ENCODE measurements at regions not wholly inside any gene's neighbourhood (a gene's known extent, or its start where the extent isn't known, plus 50 kb on each side); places are given as distances from the start of the nearest gene placed in this dataset.

GRCh38 chr1:81551946-81552345 is 248.8 kb upstream of the ADGRL2 start:
- H3K4me3 ChIP-seq (replicated peaks; ENCODE audit: insufficient read depth, low read length), result no peak overlapping the region
- no peak for TF ChIP-seq CTCF (IDR thresholded peaks at IDR 0.05; ENCODE audit: insufficient read depth, low read length)
- TF ChIP-seq SPI1 (IDR thresholded peaks at IDR 0.05; ENCODE audit: borderline replicate concordance, low read depth), result no peak
- TF ChIP-seq, protein P1, sequence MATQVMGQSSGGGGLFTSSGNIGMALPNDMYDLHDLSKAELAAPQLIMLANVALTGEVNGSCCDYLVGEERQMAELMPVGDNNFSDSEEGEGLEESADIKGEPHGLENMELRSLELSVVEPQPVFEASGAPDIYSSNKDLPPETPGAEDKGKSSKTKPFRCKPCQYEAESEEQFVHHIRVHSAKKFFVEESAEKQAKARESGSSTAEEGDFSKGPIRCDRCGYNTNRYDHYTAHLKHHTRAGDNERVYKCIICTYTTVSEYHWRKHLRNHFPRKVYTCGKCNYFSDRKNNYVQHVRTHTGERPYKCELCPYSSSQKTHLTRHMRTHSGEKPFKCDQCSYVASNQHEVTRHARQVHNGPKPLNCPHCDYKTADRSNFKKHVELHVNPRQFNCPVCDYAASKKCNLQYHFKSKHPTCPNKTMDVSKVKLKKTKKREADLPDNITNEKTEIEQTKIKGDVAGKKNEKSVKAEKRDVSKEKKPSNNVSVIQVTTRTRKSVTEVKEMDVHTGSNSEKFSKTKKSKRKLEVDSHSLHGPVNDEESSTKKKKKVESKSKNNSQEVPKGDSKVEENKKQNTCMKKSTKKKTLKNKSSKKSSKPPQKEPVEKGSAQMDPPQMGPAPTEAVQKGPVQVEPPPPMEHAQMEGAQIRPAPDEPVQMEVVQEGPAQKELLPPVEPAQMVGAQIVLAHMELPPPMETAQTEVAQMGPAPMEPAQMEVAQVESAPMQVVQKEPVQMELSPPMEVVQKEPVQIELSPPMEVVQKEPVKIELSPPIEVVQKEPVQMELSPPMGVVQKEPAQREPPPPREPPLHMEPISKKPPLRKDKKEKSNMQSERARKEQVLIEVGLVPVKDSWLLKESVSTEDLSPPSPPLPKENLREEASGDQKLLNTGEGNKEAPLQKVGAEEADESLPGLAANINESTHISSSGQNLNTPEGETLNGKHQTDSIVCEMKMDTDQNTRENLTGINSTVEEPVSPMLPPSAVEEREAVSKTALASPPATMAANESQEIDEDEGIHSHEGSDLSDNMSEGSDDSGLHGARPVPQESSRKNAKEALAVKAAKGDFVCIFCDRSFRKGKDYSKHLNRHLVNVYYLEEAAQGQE (IDR thresholded peaks at IDR 0.05; ENCODE audit: insufficient replicate concordance, low read depth), result no peak
- TF ChIP-seq GABPA (IDR thresholded peaks at IDR 0.05; ENCODE audit: low read depth), result no peak
- no peak for TF ChIP-seq POLR2AphosphoS5 (IDR thresholded peaks at IDR 0.05; ENCODE audit: low read depth)
- H3K27ac ChIP-seq (replicated peaks), result no peak overlapping the region
- no peak for DNase-seq (ENCODE audit: low read depth in 1 of 2, low spot score in 1 of 2)
- H3K27me3 ChIP-seq (ENCODE audit: insufficient read depth, poor library complexity, severe bottlenecking), result no peaks in the 10 kb centered on the region

DNA sequence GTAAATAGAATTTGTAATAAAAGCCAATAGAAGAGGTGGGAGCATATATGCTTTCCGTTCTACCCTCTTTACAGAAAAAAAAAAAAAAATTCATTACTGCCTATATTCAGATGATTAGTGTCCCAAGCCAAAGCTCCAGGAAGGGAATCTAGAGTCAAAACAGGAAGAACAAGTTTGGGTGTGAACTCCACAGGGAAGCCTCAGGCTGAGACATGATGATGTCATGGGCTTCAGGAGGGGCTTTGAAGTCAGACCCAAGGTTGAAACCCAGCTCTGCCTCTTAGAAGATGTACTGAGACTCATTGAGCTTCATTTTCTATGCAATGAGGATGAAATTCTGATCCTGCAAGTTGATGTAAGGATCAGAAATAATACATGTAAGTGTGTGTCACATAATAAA is 250.0 kb upstream of the ADGRL2 start:
- no peak for DNase-seq (ENCODE audit: low read depth in 1 of 2, low spot score in 1 of 2)
- no peak for TF ChIP-seq CTCF (IDR thresholded peaks at IDR 0.05; ENCODE audit: insufficient read depth, low read length)
- TF ChIP-seq GABPA (IDR thresholded peaks at IDR 0.05; ENCODE audit: low read depth), result no peak
- TF ChIP-seq POLR2AphosphoS5 (IDR thresholded peaks at IDR 0.05; ENCODE audit: low read depth), result no peak
- no peak for TF ChIP-seq SPI1 (IDR thresholded peaks at IDR 0.05; ENCODE audit: borderline replicate concordance, low read depth)
- TF ChIP-seq, protein P1 (IDR thresholded peaks at IDR 0.05; ENCODE audit: insufficient replicate concordance, low read depth), result no peak
- H3K27me3 ChIP-seq (ENCODE audit: insufficient read depth, poor library complexity, severe bottlenecking), result no peaks in the 10 kb centered on the region
- H3K27ac ChIP-seq (replicated peaks), result no peak overlapping the region
- H3K4me3 ChIP-seq (replicated peaks; ENCODE audit: insufficient read depth, low read length), result no peak overlapping the region

GRCh38 chr1:81549588-81550127 is 251.1 kb upstream of the ADGRL2 start:
- TF ChIP-seq CTCF (IDR thresholded peaks at IDR 0.05; ENCODE audit: insufficient read depth, low read length), result no peak
- no peak for TF ChIP-seq SPI1 (IDR thresholded peaks at IDR 0.05; ENCODE audit: borderline replicate concordance, low read depth)
- TF ChIP-seq, protein P1 (IDR thresholded peaks at IDR 0.05; ENCODE audit: insufficient replicate concordance, low read depth), result no peak
- no peak for TF ChIP-seq POLR2AphosphoS5 (IDR thresholded peaks at IDR 0.05; ENCODE audit: low read depth)
- no peak for TF ChIP-seq GABPA (IDR thresholded peaks at IDR 0.05; ENCODE audit: low read depth)
- no peak for DNase-seq (ENCODE audit: low read depth in 1 of 2, low spot score in 1 of 2)
- Histone ChIP-seq H3K4me3 (replicated peaks; ENCODE audit: insufficient read depth, low read length) (no peak overlapping the region), H3K27me3 (ENCODE audit: insufficient read depth, poor library complexity, severe bottlenecking) (no peaks in the 10 kb centered on the region), H3K27ac (replicated peaks) (no peak overlapping the region)
